CD14-positive monocyte (primary cell): ENCODE measurements at regions not wholly inside any gene's neighbourhood (a gene's known extent, or its start where the extent isn't known, plus 50 kb on each side); places are given as distances from the start of the nearest gene placed in this dataset.

Source experiments
- DNase-seq, 3 donors: peaks; one replicate each; pipeline ENCODE4 v3.0.0-alpha.2; 2011 to 2022
- H2AFZ ChIP-seq: 2 replicates; pipeline ENCODE4 v1.6.0; 2012; ENCODE audit warnings: mild to moderate bottlenecking, low read depth, low read length, inconsistent platforms; ENCODE audit not compliant: insufficient read depth, poor library complexity, severe bottlenecking
- H3K27ac ChIP-seq, 2 donors: 1 replicate in 1 of 2; 2 replicates in 1 of 2; pipeline ENCODE4 v1.5.1; 2012 to 2013; ENCODE audit warnings: low read length in 2 of 2, control low read depth in 1 of 2, inconsistent platforms in 1 of 2, low read depth in 1 of 2, mild to moderate bottlenecking in 1 of 2
- H3K27me3 ChIP-seq, 2 donors: one replicate each; pipeline versions ENCODE4 v1.6.0 to v1.6.1; 2011 to 2013; ENCODE audit warnings: low read length in 2 of 2; ENCODE audit not compliant: control insufficient read depth in 2 of 2, insufficient read depth in 2 of 2
- H3K36me3 ChIP-seq, 2 donors: replicated peaks in 1 of 2; 1 replicate in 1 of 2; 2 replicates in 1 of 2; pipeline versions ENCODE4 v1.5.1 to v1.6.1; 2012 to 2013; ENCODE audit warnings: low read length in 2 of 2, control low read depth in 1 of 2, inconsistent platforms in 1 of 2, mild to moderate bottlenecking in 1 of 2; ENCODE audit not compliant: insufficient read depth in 2 of 2, control insufficient read depth in 1 of 2
- H3K4me1 ChIP-seq, 2 donors: 1 replicate in 1 of 2; 2 replicates in 1 of 2; pipeline versions ENCODE4 v1.5.1 to v1.6.1; 2012 to 2013; ENCODE audit warnings: low read length in 2 of 2, control low read depth in 1 of 2, inconsistent platforms in 1 of 2, mild to moderate bottlenecking in 1 of 2, moderate library complexity in 1 of 2; ENCODE audit not compliant: insufficient read depth in 2 of 2, control insufficient read depth in 1 of 2
- H3K4me2 ChIP-seq: replicated peaks from 2 replicates; pipeline ENCODE3; 2012; ENCODE audit warnings: low read length, moderate library complexity, mild to moderate bottlenecking; ENCODE audit not compliant: poor library complexity, severe bottlenecking; ENCODE audit errors: extremely low read depth
- H3K4me3 ChIP-seq, 3 experiments: fragments of 200-600 bp in 1 of 3; sonication (generic) in 1 of 3; replicated peaks in 1 of 3; 1 replicate in 2 of 3; 2 replicates in 1 of 3; pipeline ENCODE4 v1.5.1; 2011 to 2013; ENCODE audit warnings: low read length in 3 of 3, mild to moderate bottlenecking in 3 of 3, control low read depth in 2 of 3, low read depth in 2 of 3, inconsistent platforms in 1 of 3, moderate library complexity in 1 of 3
- H3K79me2 ChIP-seq: 2 replicates; pipeline ENCODE4 v1.6.0; 2012; ENCODE audit warnings: mild to moderate bottlenecking, control low read depth, inconsistent platforms, low read length, moderate library complexity; ENCODE audit not compliant: insufficient read depth
- H3K9ac ChIP-seq: 2 replicates; pipeline ENCODE4 v1.6.0; 2017; ENCODE audit warnings: low read length, mild to moderate bottlenecking; ENCODE audit not compliant: insufficient read depth, poor library complexity, severe bottlenecking
- H3K9me3 ChIP-seq, 2 donors: replicated peaks in 1 of 2; 1 replicate in 1 of 2; 2 replicates in 1 of 2; pipeline versions ENCODE4 v1.5.1 to v1.6.1; 2012 to 2013; ENCODE audit warnings: low read length in 2 of 2, control low read depth in 1 of 2; ENCODE audit not compliant: control insufficient read depth in 1 of 2, insufficient read depth in 1 of 2
- H4K20me1 ChIP-seq: 2 replicates; pipeline ENCODE4 v1.6.0; 2012; ENCODE audit warnings: mild to moderate bottlenecking, low read length, control low read depth, moderate library complexity; ENCODE audit not compliant: insufficient read depth
- H3K27ac Mint-ChIP-seq, 7 donors: one replicate each; pipeline ENCODE4 v1.8.0; 2020; ENCODE audit warnings: mild to moderate bottlenecking in 7 of 7, mixed read lengths in 7 of 7, moderate library complexity in 6 of 7, inconsistent platforms in 2 of 7
- H3K27me3 Mint-ChIP-seq, 3 donors: one replicate each; pipeline ENCODE4 v1.8.0; 2021 to 2022; ENCODE audit warnings: low read depth in 3 of 3, mild to moderate bottlenecking in 3 of 3, mixed read lengths in 3 of 3, moderate library complexity in 3 of 3, inconsistent platforms in 1 of 3
- H3K36me3 Mint-ChIP-seq, 2 donors: one replicate each; pipeline ENCODE4 v1.8.0; 2020; ENCODE audit warnings: mixed read lengths in 2 of 2, inconsistent platforms in 1 of 2, mild to moderate bottlenecking in 1 of 2
- H3K4me1 Mint-ChIP-seq: one replicate; pipeline ENCODE4 v1.8.0; 2020; ENCODE audit warnings: mild to moderate bottlenecking, mixed read lengths
- H3K4me3 Mint-ChIP-seq, 2 donors: one replicate each; pipeline ENCODE4 v1.8.0; 2020; ENCODE audit warnings: mild to moderate bottlenecking in 2 of 2, mixed read lengths in 2 of 2, moderate library complexity in 1 of 2
- H3K9me3 Mint-ChIP-seq, 7 donors: one replicate each; pipeline ENCODE4 v1.8.0; 2020 to 2022; ENCODE audit warnings: mixed read lengths in 7 of 7, mild to moderate bottlenecking in 6 of 7, moderate library complexity in 6 of 7, inconsistent platforms in 2 of 7
- CTCF ChIP-seq: fragments of 200-600 bp; IDR thresholded peaks from one replicate; pipeline ENCODE4 v1.8.0; 2022; ENCODE audit warnings: antibody characterized with exemption, mild to moderate bottlenecking
- WGBS: methylation state at CpG from one replicate; pipeline ENCODE4 v1.1.5; 2013; ENCODE audit warnings: missing lambda C conversion rate; ENCODE audit not compliant: insufficient coverage; 5-methylcytosine and 5-hydroxymethylcytosine counted together
- intact Hi-C, 2 donors: fragments of 100-400 bp; cut with micrococcal nuclease; formaldehyde crosslinking; loops; one replicate each; pipeline versions ENCODE4 v1.15.0 to v1.15.1; 2023

GRCh38 chr7:46494028-46494427 lies 573.0 kb upstream of the IGFBP3 start:
- Histone ChIP-seq H3K9ac (no peak overlapping the region), H3K27ac (no peak overlapping the region), H3K27me3 (no peaks in the 10 kb centered on the region), H3K4me2 (no peak overlapping the region), H3K79me2 (no peaks in the 10 kb centered on the region), H3K4me3 (no peak overlapping the region), H3K9me3 (peaks cover 7 to 17% of the 10 kb centered on the region in 2 donors), H2AFZ (no peak overlapping the region), H3K36me3 (no peaks in the 10 kb centered on the region), H4K20me1 (no peaks in the 10 kb centered on the region), H3K4me1 (no peaks in the 10 kb centered on the region)
- Mint-ChIP-seq H3K36me3 (no peaks in the 10 kb centered on the region), H3K4me3 (no peak overlapping the region), H3K27me3 (no peaks in the 10 kb centered on the region), H3K27ac (no peak overlapping the region), H3K9me3 (peaks cover 5 to 16% (median 9%) of the 10 kb centered on the region in 7 donors), H3K4me1 (no peaks in the 10 kb centered on the region)
- intact Hi-C loops = no loop called here
- DNase-seq = no peak
- no peak for TF ChIP-seq CTCF

- H3K27ac Mint-ChIP-seq = no peak overlapping the region
- Histone ChIP-seq H3K36me3 (no peaks in the 10 kb centered on the region), H2AFZ (no peak overlapping the region), H3K27me3 (no peaks in the 10 kb centered on the region), H3K4me2 (no peak overlapping the region), H3K27ac (no peak overlapping the region), H3K9me3 (peaks cover 7 to 16% of the 10 kb centered on the region in 2 donors), H3K4me3 (no peak overlapping the region), H3K79me2 (no peaks in the 10 kb centered on the region), H4K20me1 (no peaks in the 10 kb centered on the region), H3K9ac (no peak overlapping the region), H3K4me1 (no peaks in the 10 kb centered on the region)
- intact Hi-C loops = no loop called here
- DNase-seq = no peak
- H3K9me3 Mint-ChIP-seq = peaks cover 5 to 12% (median 6%) of the 10 kb centered on the region in 7 donors
- TF ChIP-seq CTCF = no peak
- no peaks in the 10 kb centered on the region for H3K27me3 Mint-ChIP-seq
- H3K4me1 Mint-ChIP-seq = no peaks in the 10 kb centered on the region
- no peaks in the 10 kb centered on the region for H3K36me3 Mint-ChIP-seq
- no peak overlapping the region for H3K4me3 Mint-ChIP-seq
- WGBS = no CpG with 5 or more reads among the region's 4 CpGs
Measured at GRCh38 chr7:46493196-46493595, 572.1 kb upstream of the IGFBP3 start.
